KMS-11 (cell line): ENCODE measurements at regions not wholly inside any gene's neighbourhood (a gene's known extent, or its start where the extent isn't known, plus 50 kb on each side); places are given as distances from the start of the nearest gene placed in this dataset.

Experiments
- H2AFZ ChIP-seq: fragments of 200-600 bp; sonication (generic); 2 replicates; pipeline ENCODE4 v1.6.1; 2016; ENCODE audit warnings: antibody characterized with exemption, mixed run types, low read depth
- H3K27ac ChIP-seq: fragments of 200-600 bp; sonication (generic); 2 replicates; pipeline ENCODE4 v1.6.1; 2016; ENCODE audit warnings: mild to moderate bottlenecking, mixed run types
- H3K27me3 ChIP-seq: fragments of 200-600 bp; sonication (generic); 2 replicates; pipeline ENCODE4 v1.6.1; 2017; ENCODE audit warnings: mild to moderate bottlenecking, low read depth, mixed run types, moderate library complexity; ENCODE audit not compliant: insufficient read depth
- H3K36me3 ChIP-seq: fragments of 200-600 bp; sonication (generic); 2 replicates; pipeline ENCODE4 v1.6.1; 2017; ENCODE audit warnings: mild to moderate bottlenecking, mixed run types; ENCODE audit not compliant: insufficient read depth
- H3K4me1 ChIP-seq: fragments of 200-600 bp; sonication (generic); 2 replicates; pipeline ENCODE4 v1.6.1; 2016; ENCODE audit warnings: mild to moderate bottlenecking, low read depth, mixed run types; ENCODE audit not compliant: poor library complexity, severe bottlenecking
- H3K4me2 ChIP-seq: fragments of 200-600 bp; sonication (generic); 2 replicates; pipeline ENCODE4 v1.7.0; 2016; ENCODE audit warnings: mild to moderate bottlenecking, mixed run types
- H3K4me3 ChIP-seq: fragments of 200-600 bp; sonication (generic); IDR thresholded peaks from 2 replicates; pipeline ENCODE4 v1.6.1; 2017; ENCODE audit warnings: low read depth, low read length, mixed read lengths; ENCODE audit not compliant: insufficient read depth
- H3K79me2 ChIP-seq: fragments of 200-600 bp; sonication (generic); 2 replicates; pipeline ENCODE4 v1.6.1; 2016; ENCODE audit warnings: low read depth, mixed run types; ENCODE audit not compliant: insufficient read depth
- H3K9ac ChIP-seq: fragments of 200-600 bp; sonication (generic); 2 replicates; pipeline ENCODE4 v1.6.1; 2016; ENCODE audit warnings: mild to moderate bottlenecking, mixed run types
- H4K20me1 ChIP-seq: fragments of 200-600 bp; sonication (generic); 2 replicates; pipeline ENCODE4 v1.6.1; 2016; ENCODE audit warnings: mild to moderate bottlenecking, mixed run types; ENCODE audit not compliant: insufficient read depth
- CTCF ChIP-seq: fragments of 200-600 bp; sonication (generic); conservative IDR thresholded peaks from 2 replicates; pipeline ENCODE4 v1.6.1; 2017; ENCODE audit warnings: low read depth, mild to moderate bottlenecking, antibody characterized with exemption, low read length, moderate library complexity, mixed read lengths

GRCh38 chrX:112279940-112280339 is 197.4 kb upstream of the TRPC5 start:
- no peaks in the 10 kb centered on the region for H3K36me3 ChIP-seq
- no peaks in the 10 kb centered on the region for H3K27me3 ChIP-seq
- TF ChIP-seq CTCF: no peak
- no peak overlapping the region for H3K4me3 ChIP-seq
- no peaks in the 10 kb centered on the region for H3K4me1 ChIP-seq
- H3K27ac ChIP-seq: no peak overlapping the region
- no peaks in the 10 kb centered on the region for H4K20me1 ChIP-seq
- no peaks in the 10 kb centered on the region for H3K79me2 ChIP-seq
- H3K4me2 ChIP-seq: no peak overlapping the region
- no peak overlapping the region for H2AFZ ChIP-seq
- H3K9ac ChIP-seq: no peak overlapping the region

- Histone ChIP-seq H2AFZ (no peak overlapping the region), H3K4me2 (no peak overlapping the region), H3K4me1 (no peaks in the 10 kb centered on the region), H3K36me3 (no peaks in the 10 kb centered on the region), H3K27me3 (no peaks in the 10 kb centered on the region), H3K9ac (no peak overlapping the region), H3K79me2 (no peaks in the 10 kb centered on the region), H3K27ac (no peak overlapping the region), H3K4me3 (no peak overlapping the region), H4K20me1 (no peaks in the 10 kb centered on the region)
- TF ChIP-seq CTCF: no peak
Observed at GRCh38 chrX:112270991-112271390, 188.4 kb upstream of the TRPC5 start.

GRCh38 chrX:112266136-112266535 is 183.6 kb upstream of the TRPC5 start:
- H3K4me3 ChIP-seq: no peak overlapping the region
- H3K36me3 ChIP-seq: no peaks in the 10 kb centered on the region
- no peak for TF ChIP-seq CTCF
- H2AFZ ChIP-seq: no peak overlapping the region
- H3K27me3 ChIP-seq: no peaks in the 10 kb centered on the region
- no peak overlapping the region for H3K27ac ChIP-seq
- H4K20me1 ChIP-seq: no peaks in the 10 kb centered on the region
- H3K4me2 ChIP-seq: no peak overlapping the region
- no peaks in the 10 kb centered on the region for H3K79me2 ChIP-seq
- no peaks in the 10 kb centered on the region for H3K4me1 ChIP-seq
- H3K9ac ChIP-seq: no peak overlapping the region

GRCh38 chrX:112259375-112259774 is 176.8 kb upstream of the TRPC5 start:
- H3K36me3 ChIP-seq: no peaks in the 10 kb centered on the region
- no peak overlapping the region for H3K27ac ChIP-seq
- no peaks in the 10 kb centered on the region for H3K27me3 ChIP-seq
- H3K4me2 ChIP-seq: no peak overlapping the region
- H3K4me3 ChIP-seq: no peak overlapping the region
- H3K4me1 ChIP-seq: no peaks in the 10 kb centered on the region
- H4K20me1 ChIP-seq: no peaks in the 10 kb centered on the region
- H3K9ac ChIP-seq: no peak overlapping the region
- H3K79me2 ChIP-seq: no peaks in the 10 kb centered on the region
- H2AFZ ChIP-seq: no peak overlapping the region
- TF ChIP-seq CTCF: no peak

GRCh38 chrX:112254896-112255295 is 172.3 kb upstream of the TRPC5 start:
- H3K4me1 ChIP-seq: no peaks in the 10 kb centered on the region
- TF ChIP-seq CTCF: no peak
- H3K27ac ChIP-seq: no peak overlapping the region
- H3K4me2 ChIP-seq: no peak overlapping the region
- no peak overlapping the region for H3K9ac ChIP-seq
- no peaks in the 10 kb centered on the region for H3K79me2 ChIP-seq
- H4K20me1 ChIP-seq: no peaks in the 10 kb centered on the region
- H3K36me3 ChIP-seq: no peaks in the 10 kb centered on the region
- no peak overlapping the region for H3K4me3 ChIP-seq
- no peak overlapping the region for H2AFZ ChIP-seq
- no peaks in the 10 kb centered on the region for H3K27me3 ChIP-seq
